ENCODE measurements at regions not wholly inside any gene's neighbourhood (a gene's known extent, or its start where the extent isn't known, plus 50 kb on each side); places are given as distances from the start of the nearest gene placed in this dataset.

DNA sequence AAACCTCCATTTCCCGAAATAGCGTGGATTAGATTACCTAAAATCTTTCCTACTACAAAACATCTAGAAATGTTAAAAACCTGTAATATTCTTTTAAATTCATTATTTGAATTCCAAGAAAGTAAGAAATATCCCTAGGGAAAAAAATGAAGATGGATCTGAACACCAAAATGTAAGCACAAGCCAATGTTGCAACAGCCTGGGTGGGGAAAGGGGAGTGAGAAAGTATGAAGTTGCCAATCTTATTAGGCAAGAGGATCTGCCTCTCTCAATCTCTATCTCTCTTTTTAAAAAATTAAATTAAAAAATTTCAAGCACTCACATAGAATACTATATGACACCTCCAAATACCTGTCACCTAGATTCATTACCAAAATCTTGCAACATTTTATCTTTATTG is 74.9 kb upstream of the IRF2BP2 start:
- no peak for DNase-seq (ENCODE audit: low spot score)
- H3K4me1 ChIP-seq (ENCODE audit: insufficient read depth, low read length, poor library complexity, severe bottlenecking): no peaks in the 10 kb centered on the region
- no TSS peak for BruUV-seq (replicated peaks)
- no peaks in the 10 kb centered on the region for H3K9me3 ChIP-seq (ENCODE audit: low read depth, low read length, poor library complexity, severe bottlenecking)
- intact Hi-C loops (cut with micrococcal nuclease; ENCODE audit: unreplicated experiment): no loop called here
- ChIA-PET POLR2A (ENCODE audit: low non-redundant PET) (no interaction called here), CTCF (no interaction called here)
- no peaks in the 10 kb centered on the region for H3K27me3 ChIP-seq (replicated peaks; ENCODE audit: insufficient read depth, low read depth, low read length, poor library complexity)
- H3K4me3 ChIP-seq (ENCODE audit: low read depth, low read length, poor library complexity, severe bottlenecking): no peak overlapping the region
- no peak for TF ChIP-seq CTCF (conservative IDR thresholded peaks at IDR 0.05; ENCODE audit: low read depth, low read length)
- no peak for TF ChIP-seq EZH2 (IDR thresholded peaks at IDR 0.05; ENCODE audit: borderline replicate concordance, low read depth, low read length, poor library complexity, severe bottlenecking)
- no peak overlapping the region for H3K27ac ChIP-seq (ENCODE audit: low read depth, low read length, poor library complexity, severe bottlenecking)
- H3K36me3 ChIP-seq (ENCODE audit: insufficient read depth, low read length, poor library complexity, severe bottlenecking): no peaks in the 10 kb centered on the region

DNA sequence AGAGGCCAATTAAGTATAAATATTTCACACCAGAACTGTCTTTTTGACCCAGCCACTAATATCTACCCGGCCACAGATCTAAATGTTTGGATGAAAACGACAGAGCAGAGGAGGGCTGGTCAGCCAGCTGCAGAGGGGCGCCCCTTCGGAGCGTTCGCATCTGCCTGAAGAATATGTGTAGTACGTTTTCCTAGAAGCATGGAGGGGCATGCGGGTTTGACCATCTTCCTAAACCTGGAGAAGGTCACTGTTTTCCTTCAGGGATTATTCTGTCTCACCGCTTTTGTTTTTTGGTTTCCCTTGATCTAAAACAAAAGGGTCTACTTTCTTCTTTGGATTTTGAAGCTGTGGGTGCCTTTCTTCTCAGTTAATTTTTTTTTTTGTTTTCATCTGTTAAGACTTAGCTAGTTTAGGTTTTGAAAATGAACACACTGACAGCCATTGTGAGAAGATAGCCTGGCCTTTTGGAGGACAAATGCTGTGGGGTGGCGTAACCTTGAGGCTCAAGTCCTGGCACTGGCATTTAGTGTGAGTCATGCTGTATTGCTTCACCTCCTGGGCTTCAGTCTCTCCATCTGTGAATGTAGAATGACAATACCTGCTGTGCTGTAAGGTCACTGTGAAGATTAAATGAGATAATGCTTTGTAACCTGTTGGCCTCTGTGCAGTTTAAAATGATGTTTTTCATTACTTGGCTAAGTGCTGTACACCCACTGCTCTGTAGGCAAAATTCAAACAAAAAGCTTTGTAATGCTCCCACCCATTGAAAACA is 74.1 kb upstream of the IRF2BP2 start:
- Histone ChIP-seq H3K27ac (ENCODE audit: low read depth, low read length, poor library complexity, severe bottlenecking) (no peak overlapping the region), H3K4me3 (ENCODE audit: low read depth, low read length, poor library complexity, severe bottlenecking) (no peak overlapping the region), H3K9me3 (ENCODE audit: low read depth, low read length, poor library complexity, severe bottlenecking) (no peaks in the 10 kb centered on the region), H3K27me3 (replicated peaks; ENCODE audit: insufficient read depth, low read depth, low read length, poor library complexity) (no peaks in the 10 kb centered on the region), H3K4me1 (ENCODE audit: insufficient read depth, low read length, poor library complexity, severe bottlenecking) (no peaks in the 10 kb centered on the region), H3K36me3 (ENCODE audit: insufficient read depth, low read length, poor library complexity, severe bottlenecking) (no peaks in the 10 kb centered on the region)
- POLR2A ChIA-PET (ENCODE audit: low non-redundant PET): no interaction called here
- CTCF ChIA-PET: no interaction called here
- BruUV-seq (replicated peaks): no TSS peak
- intact Hi-C loops (cut with micrococcal nuclease; ENCODE audit: unreplicated experiment): no loop called here
- TF ChIP-seq EZH2 (IDR thresholded peaks at IDR 0.05; ENCODE audit: borderline replicate concordance, low read depth, low read length, poor library complexity, severe bottlenecking) (no peak), CTCF (conservative IDR thresholded peaks at IDR 0.05; ENCODE audit: low read depth, low read length) (no peak)
- DNase-seq (ENCODE audit: low spot score): no peak

DNA sequence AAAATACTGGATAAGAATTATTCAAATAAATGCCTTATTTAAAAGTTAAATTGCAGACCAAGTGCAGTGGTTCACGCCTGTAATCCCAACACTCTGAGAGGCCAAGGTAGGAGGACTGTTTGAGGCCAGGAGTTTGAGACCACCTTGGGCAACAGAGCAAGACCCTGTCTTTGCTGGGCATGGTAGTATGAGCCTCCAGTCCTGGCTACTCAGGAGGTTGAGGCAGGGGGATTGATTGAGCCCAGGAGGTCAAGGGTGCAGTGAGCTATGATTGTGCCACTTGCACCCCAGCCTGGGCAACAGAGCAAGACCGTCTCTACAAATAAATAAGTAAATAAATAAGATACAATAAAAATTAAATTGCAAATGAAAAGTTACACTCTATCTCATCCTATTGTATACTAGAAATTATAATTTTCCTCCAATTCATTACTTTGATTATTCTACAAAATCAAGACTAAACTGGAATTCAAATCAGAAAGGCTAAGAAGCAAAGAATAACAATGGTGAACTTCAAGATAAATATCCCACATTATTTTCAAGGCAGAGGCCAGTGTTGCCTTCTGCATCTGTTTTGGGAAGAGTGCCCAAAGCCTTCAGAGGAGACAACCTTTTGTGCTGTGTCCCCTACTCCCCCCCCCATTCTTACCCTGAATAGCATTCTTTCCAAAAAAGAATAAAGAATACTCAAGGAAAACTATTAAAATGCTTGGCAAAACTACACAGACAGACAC is 73.3 kb upstream of the IRF2BP2 start:
- no TSS peak for BruUV-seq (replicated peaks)
- DNase-seq (ENCODE audit: low spot score): no peak
- ChIA-PET CTCF (no interaction called here), POLR2A (ENCODE audit: low non-redundant PET) (no interaction called here)
- no peak overlapping the region for H3K4me3 ChIP-seq (ENCODE audit: low read depth, low read length, poor library complexity, severe bottlenecking)
- H3K27me3 ChIP-seq (replicated peaks; ENCODE audit: insufficient read depth, low read depth, low read length, poor library complexity): no peaks in the 10 kb centered on the region
- H3K9me3 ChIP-seq (ENCODE audit: low read depth, low read length, poor library complexity, severe bottlenecking): no peaks in the 10 kb centered on the region
- H3K4me1 ChIP-seq (ENCODE audit: insufficient read depth, low read length, poor library complexity, severe bottlenecking): no peaks in the 10 kb centered on the region
- TF ChIP-seq EZH2 (IDR thresholded peaks at IDR 0.05; ENCODE audit: borderline replicate concordance, low read depth, low read length, poor library complexity, severe bottlenecking) (no peak), CTCF (conservative IDR thresholded peaks at IDR 0.05; ENCODE audit: low read depth, low read length) (no peak)
- intact Hi-C loops (cut with micrococcal nuclease; ENCODE audit: unreplicated experiment): no loop called here
- H3K27ac ChIP-seq (ENCODE audit: low read depth, low read length, poor library complexity, severe bottlenecking): no peak overlapping the region
- H3K36me3 ChIP-seq (ENCODE audit: insufficient read depth, low read length, poor library complexity, severe bottlenecking): no peaks in the 10 kb centered on the region
